HG03280 (cell line): ENCODE measurements at regions not wholly inside any gene's neighbourhood (a gene's known extent, or its start where the extent isn't known, plus 50 kb on each side); places are given as distances from the start of the nearest gene placed in this dataset.
"Not testable (repeated sequence)": the region's sequence is repeated elsewhere in the genome, so short reads cannot be mapped to it uniquely, and the experiment has no call there.

ENCODE experiments used
- ATAC-seq: cut with Tn5 transposase; IDR thresholded peaks from one replicate; pipeline ENCODE4 v1.9.1; 2021; ENCODE audit warnings: mild to moderate bottlenecking, moderate library complexity; ENCODE audit not compliant: unreplicated experiment

DNA sequence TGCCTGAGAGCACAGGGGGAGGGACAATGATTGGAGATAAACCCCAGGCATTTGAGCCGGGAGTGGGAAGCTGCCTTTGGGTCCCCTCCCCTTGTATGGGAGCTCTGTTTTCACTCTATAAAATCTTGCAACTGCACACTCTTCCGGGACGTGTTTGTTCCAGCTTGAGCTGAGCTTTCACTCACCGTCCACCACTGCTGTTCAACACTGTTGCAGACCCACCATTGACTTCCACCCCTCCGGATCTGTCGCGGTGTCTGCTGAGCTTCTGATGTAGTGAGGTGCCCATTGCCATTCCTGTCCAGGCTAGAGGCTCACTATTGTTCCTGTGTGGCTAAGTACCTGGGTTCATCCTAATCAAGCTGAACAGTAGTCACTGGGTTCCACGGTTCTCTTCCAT is 231.6 kb upstream of the CWC22 start:
- no peak for ATAC-seq

DNA sequence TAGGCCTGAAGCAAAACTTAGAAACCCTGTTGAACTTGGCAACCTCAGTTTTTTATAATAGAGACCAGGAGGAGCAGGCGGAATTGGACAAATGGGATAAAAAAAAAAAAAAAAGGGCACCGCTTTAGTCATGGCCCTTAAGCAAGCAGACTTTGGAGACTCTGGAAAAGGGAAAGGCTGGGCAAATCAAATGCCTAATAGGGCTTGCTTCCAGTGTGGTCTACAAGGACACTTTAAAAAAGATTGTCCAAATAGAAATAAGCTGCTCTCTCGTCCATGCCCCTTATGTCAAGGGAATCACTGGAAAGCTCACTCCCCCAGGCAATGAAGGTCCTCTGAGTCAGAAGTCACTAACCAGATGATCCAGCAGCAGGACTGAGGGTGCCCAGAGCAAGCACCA is 229.0 kb upstream of the CWC22 start:
- ATAC-seq: not testable (repeated sequence)

DNA sequence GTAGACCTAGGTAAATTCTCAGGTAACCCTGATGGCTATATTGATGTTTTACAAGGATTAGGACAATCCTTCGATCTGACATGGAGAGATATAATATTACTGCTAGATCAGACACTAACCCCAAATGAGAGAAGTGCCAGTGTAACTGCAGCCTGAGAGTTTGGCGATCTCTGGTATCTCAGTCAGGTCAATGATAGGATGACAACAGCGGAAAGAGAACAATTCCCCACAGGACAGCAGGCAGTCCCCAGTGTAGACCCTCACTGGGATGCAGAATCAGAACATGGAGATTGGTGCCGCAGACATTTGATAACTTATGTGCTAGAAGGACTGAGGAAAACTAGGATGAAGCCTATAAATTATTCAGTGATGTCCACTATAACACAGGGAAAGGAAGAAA is 228.4 kb upstream of the CWC22 start:
- not testable (repeated sequence) for ATAC-seq

DNA sequence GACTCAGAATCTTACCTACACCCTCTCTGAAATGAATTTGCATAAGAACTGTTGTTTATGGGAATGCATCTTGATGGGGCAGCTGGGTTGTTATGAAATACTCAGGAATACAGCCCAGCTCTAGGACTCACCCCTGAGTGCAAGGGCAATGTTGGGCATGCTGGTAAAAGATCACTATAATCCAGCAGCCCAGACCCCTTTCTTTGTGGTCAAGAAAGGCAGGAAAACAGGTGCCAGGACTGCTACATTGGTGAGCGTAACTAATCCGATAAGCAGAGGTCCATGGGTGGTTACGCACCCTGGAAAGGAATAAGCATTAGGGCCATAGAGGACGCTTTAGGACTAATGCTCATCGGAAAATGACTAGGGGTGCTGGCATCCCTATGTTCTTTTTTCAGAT is 227.9 kb upstream of the CWC22 start:
- ATAC-seq: not testable (repeated sequence)

DNA sequence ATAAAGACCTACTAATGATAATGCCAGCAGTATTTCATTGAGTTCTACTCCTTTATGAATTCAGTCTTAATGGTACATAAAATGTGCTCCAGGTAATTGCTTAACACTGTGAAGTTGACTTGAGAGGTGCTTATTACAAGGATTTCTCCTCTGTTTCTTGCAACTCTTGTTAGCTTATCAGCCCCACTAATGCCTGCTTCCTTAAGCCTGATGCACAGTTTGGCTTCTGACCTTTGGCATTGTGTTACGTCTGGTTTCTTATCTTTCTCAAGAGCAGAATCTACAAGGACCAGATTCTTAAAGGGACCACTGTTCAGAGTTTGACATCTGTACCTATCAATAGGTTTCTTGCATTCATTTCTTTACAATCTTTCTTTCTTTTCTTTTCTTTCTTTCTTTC is 223.9 kb upstream of the CWC22 start:
- ATAC-seq: no peak

DNA sequence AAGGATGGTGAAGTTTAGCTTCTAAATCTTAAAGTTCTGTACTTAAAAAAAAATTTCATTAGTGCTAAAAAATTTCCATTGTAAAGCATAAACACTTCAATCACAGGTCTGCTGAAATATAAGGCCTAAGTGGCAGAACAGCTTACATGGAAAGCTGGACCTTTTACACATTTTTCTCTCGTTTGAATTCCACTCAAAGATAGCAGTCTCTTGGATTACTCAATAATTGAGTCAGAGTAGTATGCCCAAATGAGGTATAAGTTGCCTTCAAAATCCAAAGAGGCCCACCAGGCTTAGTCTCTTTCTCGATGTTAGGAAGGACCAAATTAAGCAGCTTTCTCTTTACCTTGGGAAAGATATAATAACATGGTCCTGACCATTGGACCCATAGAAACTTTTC is 220.4 kb upstream of the CWC22 start:
- ATAC-seq: no peak

DNA sequence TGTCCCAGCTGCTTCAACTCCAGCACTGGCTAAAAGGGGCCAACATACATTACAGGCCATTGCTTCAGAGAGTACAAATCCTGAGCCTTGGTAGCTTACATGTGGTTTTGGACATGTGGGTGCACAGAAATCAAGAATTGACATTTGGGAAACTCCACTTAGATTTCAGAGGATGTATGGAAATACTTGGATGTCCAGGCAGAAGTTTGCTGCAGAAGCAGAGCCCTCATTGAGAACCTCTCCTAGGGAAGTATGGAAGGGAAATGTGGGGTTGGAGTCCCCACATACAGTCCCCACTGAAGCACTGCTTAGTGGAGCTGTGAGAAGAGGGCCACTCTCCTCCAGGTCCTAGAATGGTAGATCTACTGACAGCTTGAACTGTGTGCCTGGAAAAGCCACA is 218.0 kb upstream of the CWC22 start:
- ATAC-seq: no peak

DNA sequence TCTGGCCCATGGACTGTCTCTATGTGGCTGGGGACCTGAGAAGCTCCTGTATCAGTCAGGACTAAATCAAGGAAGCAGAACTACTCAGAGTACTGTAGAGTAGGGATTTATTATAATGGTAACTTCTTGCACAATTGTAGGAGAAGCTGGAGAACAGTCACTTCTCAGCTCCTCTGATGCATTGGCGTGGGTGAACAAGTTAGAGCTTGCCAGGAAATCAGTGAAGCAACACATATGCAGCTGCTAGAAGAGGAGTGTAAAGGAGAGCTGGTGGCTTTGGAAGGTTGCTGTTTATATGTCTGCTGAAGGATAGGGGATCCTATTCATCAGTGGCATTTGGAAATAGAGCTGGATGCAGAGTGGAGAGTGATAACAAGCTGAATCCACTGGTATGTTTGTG is 215.5 kb upstream of the CWC22 start:
- ATAC-seq: no peak

DNA sequence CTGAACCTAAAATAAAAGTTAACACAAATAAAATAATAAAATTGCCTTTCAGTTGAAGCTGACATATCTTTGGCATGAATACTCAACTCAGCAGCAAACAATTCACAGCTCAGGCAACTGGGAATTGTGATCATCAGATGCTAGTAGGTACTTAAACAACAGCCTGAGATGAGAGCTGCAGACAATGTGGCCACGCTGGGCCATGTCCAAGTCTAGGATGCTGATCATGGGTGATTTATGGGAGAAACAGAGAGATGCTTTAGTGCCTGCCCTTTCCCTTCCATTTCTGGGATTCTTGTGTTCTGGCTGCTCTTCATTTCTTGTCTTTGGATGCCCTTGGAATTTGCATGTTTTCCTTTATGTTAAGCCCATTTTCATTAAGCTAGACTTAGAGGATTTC is 212.4 kb upstream of the CWC22 start:
- ATAC-seq: no peak

DNA sequence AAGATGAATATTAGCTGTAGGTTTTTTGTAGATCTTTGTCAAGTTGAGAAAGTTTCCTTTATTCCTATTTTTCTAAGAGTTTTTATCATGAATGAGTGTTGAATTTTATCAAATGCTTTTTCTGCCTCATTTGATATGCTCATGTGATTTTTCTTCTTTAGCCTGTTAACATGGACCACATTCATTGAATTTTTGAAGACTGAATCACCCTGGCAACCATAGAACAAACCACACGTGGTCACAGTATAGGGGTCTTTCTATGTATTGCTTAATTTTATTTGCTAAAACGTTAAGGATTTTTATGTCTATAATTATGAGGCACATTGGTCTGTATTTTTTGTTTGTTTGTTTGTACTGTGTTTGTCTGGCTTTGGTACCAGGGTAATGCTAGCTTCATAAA is 201.7 kb upstream of the CWC22 start:
- ATAC-seq: no peak

DNA sequence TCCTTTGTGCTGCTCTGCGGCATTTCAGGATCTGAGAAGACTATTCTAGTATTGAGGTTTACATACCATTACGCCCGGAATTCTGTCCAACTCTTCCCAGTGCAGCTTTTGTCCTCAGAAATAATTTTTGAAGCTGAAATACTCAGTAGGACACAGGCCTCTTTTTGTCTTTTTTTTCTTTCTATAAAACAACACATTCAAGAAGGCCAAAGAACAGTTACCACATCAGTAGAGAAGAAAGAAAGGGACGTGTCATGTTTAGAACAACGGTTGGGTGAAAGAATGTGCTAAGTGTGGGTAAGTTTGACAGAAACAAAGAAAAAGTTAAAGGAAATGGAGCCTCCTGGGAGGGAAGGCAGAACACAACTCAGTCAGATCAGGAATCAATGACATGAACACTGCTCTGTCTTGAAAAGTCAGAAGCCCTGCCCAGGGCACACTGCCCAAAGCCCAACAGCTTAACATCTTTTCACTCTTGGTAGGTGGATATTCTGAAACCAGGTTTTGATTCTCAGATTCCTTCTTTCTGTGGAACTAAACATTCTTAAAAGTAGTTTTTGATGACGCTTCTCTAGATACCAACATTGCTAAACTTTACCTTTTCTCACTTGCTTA is 198.6 kb upstream of the CWC22 start:
- ATAC-seq: no peak

DNA sequence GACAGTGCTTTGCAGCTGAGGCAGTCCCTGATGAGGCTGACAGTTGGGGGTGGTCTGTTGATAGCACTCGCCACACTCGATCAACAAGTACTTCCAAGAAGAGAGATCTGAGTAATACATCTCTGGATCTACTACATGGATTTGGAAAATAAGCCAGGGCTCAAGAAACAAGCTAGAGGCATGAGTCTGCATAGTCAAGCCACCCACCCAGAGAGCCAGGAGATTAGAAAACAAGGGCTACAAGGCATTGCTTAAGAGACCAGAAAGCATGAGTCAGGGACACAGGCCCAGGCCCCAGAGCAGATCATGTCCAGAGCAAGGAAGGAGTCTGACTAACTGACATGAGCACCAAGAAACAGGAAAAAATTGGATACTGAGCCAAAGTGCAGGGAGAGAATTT is 196.9 kb upstream of the CWC22 start:
- no peak for ATAC-seq

DNA sequence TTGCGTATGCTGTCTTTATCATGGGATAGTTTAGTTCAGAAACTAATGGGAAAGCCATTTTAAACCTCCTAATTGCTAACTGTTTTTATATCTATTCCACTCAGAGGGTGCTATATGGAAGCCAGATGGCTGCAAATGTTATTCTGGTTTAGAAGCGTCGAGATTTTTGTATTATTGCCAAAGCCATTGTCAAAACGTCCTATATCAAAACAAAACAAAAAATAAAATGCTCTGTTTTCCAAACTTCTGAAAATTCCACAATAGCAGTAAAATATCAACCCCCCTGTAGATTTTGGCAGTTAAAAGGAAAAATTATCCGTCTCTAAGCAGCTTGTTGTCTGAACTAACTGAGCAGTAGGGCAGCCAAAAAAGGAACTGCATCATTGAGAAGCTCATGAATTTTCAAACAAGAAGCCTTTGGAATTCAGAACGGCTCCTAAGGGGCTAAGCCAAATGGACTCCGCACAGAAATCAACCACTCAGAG is 195.4 kb upstream of the CWC22 start:
- ATAC-seq: no peak

DNA sequence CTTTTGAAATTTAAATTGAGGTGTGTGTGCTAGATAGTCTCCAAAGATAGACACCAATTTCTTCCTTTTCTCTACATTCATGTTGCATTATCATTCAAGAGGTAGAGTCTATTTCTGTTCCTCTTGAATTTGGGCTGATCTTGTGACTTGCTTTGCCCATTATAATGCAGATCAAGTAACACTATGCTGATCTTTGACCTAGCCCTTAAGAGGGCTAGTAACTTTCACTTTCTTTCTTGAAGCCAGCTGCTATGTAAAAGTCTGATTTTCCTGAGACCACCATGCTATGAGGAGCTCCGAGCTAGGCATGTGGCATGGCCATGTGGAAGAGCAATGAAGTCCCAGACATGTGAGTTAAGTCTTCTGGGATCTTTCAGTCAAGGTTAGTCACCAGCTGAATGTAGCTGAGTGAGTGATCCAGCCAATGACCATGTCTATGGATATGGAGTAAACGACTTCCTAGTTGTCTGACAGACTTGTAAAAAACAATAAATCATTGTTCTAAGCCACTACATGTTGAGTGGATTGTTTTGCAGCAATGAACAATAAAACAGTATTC is 189.4 kb upstream of the CWC22 start:
- no peak for ATAC-seq

DNA sequence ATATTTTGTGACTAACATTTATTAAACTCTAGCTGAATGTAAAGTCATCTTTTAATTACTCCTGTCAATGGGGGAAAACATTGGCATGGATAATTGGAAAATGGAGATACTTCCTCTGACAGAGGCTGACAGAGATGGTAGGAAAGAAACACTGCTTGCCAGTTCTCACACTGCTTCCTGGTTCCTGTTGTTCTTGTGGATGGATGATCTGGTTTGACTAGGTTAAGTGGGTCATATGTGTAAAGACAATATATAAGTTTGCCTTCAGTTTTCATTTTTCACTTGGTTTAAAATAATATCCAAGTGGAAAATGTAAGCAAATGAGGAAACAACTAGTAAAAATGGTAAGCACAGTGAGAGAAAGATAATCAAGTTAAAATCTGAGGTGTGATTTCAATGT is 188.8 kb upstream of the CWC22 start:
- no peak for ATAC-seq

DNA sequence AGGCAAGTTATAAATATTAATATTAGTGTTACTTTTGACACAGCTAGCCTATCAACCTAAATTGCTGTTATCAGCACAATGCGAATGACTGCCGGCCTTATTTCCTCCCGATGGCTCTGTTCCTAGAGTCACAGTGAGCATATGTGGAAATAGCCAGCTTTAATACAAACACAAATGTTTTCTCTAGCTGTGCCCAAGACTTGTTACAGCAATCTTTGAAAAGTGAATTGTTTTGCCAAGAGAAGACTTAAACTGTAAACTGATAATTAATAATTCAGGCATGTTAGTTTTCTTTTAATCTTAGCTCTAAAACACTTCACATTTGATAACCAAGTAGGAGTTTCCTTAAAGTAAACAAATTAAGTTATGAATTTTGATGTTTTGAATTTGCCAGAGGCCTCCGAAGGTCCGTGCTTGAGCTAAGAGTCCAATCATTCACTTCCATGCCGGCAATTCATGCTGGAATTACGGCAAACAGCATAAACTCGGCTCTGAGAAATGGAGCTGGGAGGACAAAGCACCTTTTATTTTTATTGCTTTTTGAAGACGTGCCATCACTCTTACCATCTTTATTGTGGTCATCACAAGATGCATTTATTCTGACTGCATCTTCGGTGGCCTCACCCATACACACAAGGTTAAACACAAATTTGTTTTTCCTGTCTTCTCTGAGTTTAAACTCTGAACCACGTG is 184.5 kb upstream of the CWC22 start:
- ATAC-seq: no peak

DNA sequence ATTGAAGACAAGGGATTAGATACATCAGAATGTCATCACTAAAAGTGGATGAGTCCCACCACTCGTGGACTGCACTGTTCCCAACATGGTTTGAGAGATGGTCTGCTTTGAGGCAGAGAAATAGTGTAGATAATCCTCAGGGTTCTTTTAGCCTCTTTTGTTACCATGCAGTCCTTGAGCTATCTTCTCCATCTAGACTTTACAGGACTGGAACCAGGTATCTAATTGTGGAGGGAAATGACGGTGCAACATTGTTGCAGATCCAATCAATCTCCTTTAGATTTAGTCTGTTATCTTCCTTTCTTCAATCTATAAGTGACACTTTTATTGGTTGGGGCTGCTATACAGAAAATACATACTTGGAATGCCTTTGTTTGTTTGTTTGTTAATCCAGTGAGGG is 183.8 kb upstream of the CWC22 start:
- ATAC-seq: no peak

DNA sequence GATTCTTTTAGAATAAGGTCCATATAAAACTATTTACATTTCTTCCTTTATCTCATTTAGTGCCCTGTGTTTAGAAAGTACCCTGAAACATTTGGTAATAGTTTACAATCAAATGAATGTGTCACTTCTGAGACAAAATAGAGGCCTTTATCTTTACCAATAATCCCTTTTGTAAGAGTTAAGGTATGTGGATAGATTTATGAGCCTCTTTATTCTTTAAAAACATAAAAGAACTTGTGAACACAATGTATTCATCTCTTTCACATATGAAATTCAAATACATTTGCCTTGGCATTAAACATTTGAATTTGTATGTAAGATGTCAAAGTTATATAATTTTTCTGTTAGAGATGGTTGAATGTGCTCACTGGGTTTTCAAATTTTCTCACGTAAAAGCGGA is 180.5 kb upstream of the CWC22 start:
- ATAC-seq: no peak

DNA sequence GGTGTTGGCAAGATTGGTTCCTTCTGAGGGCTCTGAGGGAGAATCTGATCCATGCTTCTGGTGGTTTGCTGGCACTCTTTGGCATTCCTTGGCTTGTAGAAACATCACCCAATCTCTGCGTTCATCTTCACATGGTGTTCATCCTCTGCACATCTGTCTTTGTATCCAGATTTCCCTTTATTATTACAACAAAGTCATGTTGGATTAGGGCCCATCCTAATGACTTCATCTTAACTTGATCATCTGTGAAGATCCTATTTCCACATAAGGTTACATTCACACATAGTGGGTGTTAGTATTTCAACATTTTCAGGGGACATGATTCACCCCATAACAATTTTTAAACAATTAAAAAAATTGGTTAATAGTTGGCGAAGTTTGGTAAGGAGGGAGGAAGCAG is 177.4 kb upstream of the CWC22 start:
- ATAC-seq: no peak

DNA sequence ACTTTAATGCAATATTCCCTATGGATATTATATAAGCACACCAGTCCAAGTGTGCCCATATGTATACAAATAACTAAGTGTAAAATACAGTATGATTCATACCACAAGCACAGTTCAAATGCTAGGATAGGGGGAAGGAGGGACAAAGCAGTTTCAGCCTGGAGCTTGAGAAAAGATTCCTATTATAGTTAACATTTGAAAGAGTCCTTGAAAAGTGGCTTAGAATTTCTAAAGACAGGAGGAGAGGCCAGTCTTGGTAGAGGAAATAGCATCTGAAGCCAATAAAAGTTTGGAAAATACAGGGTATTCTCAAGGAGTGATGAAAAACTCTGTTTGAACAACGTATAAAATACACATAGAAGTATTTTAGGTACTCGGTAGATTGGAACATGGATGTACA is 173.4 kb upstream of the CWC22 start:
- ATAC-seq: no peak

DNA sequence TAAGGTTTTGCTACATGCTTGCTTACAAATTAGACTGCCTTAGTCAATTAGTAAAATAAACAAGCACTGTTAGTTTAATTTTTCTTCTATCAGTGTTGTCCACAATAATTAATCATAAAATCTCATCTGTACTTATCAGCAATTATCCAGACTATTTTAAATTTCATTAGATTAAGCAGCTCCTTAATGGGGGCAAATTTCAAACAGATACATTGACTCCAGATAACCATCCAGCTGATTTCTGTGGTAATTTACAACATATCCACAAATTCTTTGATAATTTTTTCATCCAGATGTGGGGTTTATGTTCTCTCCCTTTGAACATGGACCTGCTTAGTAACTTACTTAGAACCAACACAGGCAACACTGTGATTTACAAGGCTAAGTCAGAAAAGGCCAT is 170.4 kb upstream of the CWC22 start:
- no peak for ATAC-seq

DNA sequence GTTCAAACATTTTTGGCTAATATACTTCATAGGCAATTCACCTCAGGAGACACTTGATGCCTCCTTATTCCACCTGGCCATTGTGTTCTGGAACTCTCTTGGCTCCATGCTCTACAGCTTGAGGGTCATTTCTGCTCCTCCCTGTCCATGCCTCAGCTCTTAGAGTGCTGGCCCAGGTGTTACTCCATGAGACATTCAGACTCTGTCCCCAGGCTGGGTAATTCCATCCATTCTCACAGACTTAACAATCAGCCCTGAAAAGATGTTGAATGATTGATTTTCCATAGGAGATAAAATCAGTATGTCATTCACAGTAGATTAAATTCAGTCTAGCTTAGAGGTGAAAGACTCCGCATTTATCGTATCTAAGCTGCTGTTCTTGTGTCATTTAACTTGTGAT is 168.6 kb upstream of the CWC22 start:
- ATAC-seq: no peak

DNA sequence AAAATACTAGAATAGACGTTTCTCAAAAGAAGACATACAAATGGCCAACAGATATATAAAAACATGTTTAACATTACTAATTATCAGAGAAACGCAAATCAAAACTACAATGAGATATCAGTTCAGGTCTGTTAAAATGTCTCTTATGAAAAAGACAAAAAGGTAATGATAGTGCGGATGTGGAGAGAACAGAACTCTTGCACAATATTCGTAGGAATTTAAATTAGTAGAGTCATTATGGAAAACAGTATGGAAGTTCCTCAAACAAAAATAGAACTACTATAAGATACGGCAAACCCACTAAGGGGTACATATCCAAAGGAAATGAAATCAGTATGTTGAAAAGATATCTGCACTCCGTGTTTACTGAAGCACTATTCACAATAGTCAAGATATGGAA is 167.5 kb upstream of the CWC22 start:
- no peak for ATAC-seq
